DMS 273 treated with DMSO at 0.1 percent for 48 hours (cell line): ENCODE measurements at regions not wholly inside any gene's neighbourhood (a gene's known extent, or its start where the extent isn't known, plus 50 kb on each side); places are given as distances from the start of the nearest gene placed in this dataset.

Experiments
- DNase-seq: peaks from one replicate; lab custom pipeline; 2025; lab: John Stamatoyannopoulos, UW

- no peak for DNase-seq
Observed at GRCh38 chr5:24376210-24376609, 268.6 kb downstream of the CDH10 start.

GRCh38 chr5:24376616-24377015 is 268.2 kb downstream of the CDH10 start:
- no peak for DNase-seq

- no peak for DNase-seq
Observed at GRCh38 chr5:24381861-24382489, 262.8 kb downstream of the CDH10 start.

- DNase-seq, result no peak
Observed at GRCh38 chr5:24385070-24385469, 259.7 kb downstream of the CDH10 start.

GRCh38 chr5:24385617-24386016 is 259.2 kb downstream of the CDH10 start:
- DNase-seq, result no peak

- no peak for DNase-seq
Observed at GRCh38 chr5:24388448-24388847, 256.3 kb downstream of the CDH10 start.

GRCh38 chr5:24389968-24390367 is 254.8 kb downstream of the CDH10 start:
- no peak for DNase-seq

GRCh38 chr5:24391816-24392215 is 253.0 kb downstream of the CDH10 start:
- DNase-seq, result no peak

GRCh38 chr5:24397601-24398000 is 247.2 kb downstream of the CDH10 start:
- no peak for DNase-seq

GRCh38 chr5:24401773-24402172 is 243.0 kb downstream of the CDH10 start:
- DNase-seq, result no peak

GRCh38 chr5:24407466-24407865 is 237.3 kb downstream of the CDH10 start:
- no peak for DNase-seq

- DNase-seq, result no peak
Observed at GRCh38 chr5:24428345-24428744, 216.4 kb downstream of the CDH10 start.

- DNase-seq, result no peak
Observed at GRCh38 chr5:24433555-24433954, 211.2 kb downstream of the CDH10 start.
